ENCODE measurements at regions not wholly inside any gene's neighbourhood (a gene's known extent, or its start where the extent isn't known, plus 50 kb on each side); places are given as distances from the start of the nearest gene placed in this dataset.

- DNase-seq (ENCODE audit: low spot score), result peak; percentile 40
These were observed 111.4 kb upstream of the C1QTNF9B start for GRCh38 chr13:24008679-24009078.

- no peak for DNase-seq (ENCODE audit: low spot score)
These were observed 114.0 kb upstream of the C1QTNF9B start for GRCh38 chr13:24011266-24011665.

- DNase-seq (ENCODE audit: low spot score), result no peak
These were observed 115.3 kb upstream of the C1QTNF9B start for GRCh38 chr13:24012648-24013047.

- no peak for DNase-seq (ENCODE audit: low spot score)
These were observed 115.9 kb upstream of the C1QTNF9B start for GRCh38 chr13:24013189-24013588.

GRCh38 chr13:24016046-24016445 lies 118.7 kb upstream of the C1QTNF9B start:
- no peak for DNase-seq (ENCODE audit: low spot score)

- DNase-seq (ENCODE audit: low spot score), result no peak
These were observed 125.3 kb upstream of the C1QTNF9B start for GRCh38 chr13:24022568-24022967.

GRCh38 chr13:24023073-24023472 lies 125.8 kb upstream of the C1QTNF9B start:
- DNase-seq (ENCODE audit: low spot score), result no peak

- no peak for DNase-seq (ENCODE audit: low spot score)
These were observed 130.2 kb upstream of the C1QTNF9B start for GRCh38 chr13:24027494-24027893.

- DNase-seq (ENCODE audit: low spot score), result no peak
These were observed 128.3 kb upstream of the SPATA13 start for GRCh38 chr13:24032252-24032651.

GRCh38 chr13:24032674-24033073 lies 127.8 kb upstream of the SPATA13 start:
- DNase-seq (ENCODE audit: low spot score), result no peak

- DNase-seq (ENCODE audit: low spot score), result peak; percentile 66
These were observed 126.8 kb upstream of the SPATA13 start for GRCh38 chr13:24033527-24034302.

- DNase-seq (ENCODE audit: low spot score), result no peak
These were observed 125.1 kb upstream of the SPATA13 start for GRCh38 chr13:24035411-24035810.

GRCh38 chr13:24036115-24036514 lies 124.4 kb upstream of the SPATA13 start:
- DNase-seq (ENCODE audit: low spot score), result no peak

GRCh38 chr13:24038405-24038804 lies 122.1 kb upstream of the SPATA13 start:
- no peak for DNase-seq (ENCODE audit: low spot score)

- DNase-seq (ENCODE audit: low spot score), result no peak
These were observed 121.6 kb upstream of the SPATA13 start for GRCh38 chr13:24038841-24039330.

GRCh38 chr13:24039621-24040475 lies 120.7 kb upstream of the SPATA13 start:
- DNase-seq (ENCODE audit: low spot score), result no peak

- no peak for DNase-seq (ENCODE audit: low spot score)
These were observed 119.7 kb upstream of the SPATA13 start for GRCh38 chr13:24040835-24041234.

GRCh38 chr13:24041651-24042225 lies 118.8 kb upstream of the SPATA13 start:
- DNase-seq (ENCODE audit: low spot score), result no peak

- DNase-seq (ENCODE audit: low spot score), result no peak
These were observed 117.6 kb upstream of the SPATA13 start for GRCh38 chr13:24042710-24043440.

- no peak for DNase-seq (ENCODE audit: low spot score)
These were observed 116.8 kb upstream of the SPATA13 start for GRCh38 chr13:24043590-24044350.

GRCh38 chr13:24045597-24045996 lies 114.9 kb upstream of the SPATA13 start:
- no peak for DNase-seq (ENCODE audit: low spot score)
